ENCODE measurements at regions not wholly inside any gene's neighbourhood (a gene's known extent, or its start where the extent isn't known, plus 50 kb on each side); places are given as distances from the start of the nearest gene placed in this dataset.
A peak's percentile ranks its signal among the peaks of the same experiment; 100 is the strongest.

DNA sequence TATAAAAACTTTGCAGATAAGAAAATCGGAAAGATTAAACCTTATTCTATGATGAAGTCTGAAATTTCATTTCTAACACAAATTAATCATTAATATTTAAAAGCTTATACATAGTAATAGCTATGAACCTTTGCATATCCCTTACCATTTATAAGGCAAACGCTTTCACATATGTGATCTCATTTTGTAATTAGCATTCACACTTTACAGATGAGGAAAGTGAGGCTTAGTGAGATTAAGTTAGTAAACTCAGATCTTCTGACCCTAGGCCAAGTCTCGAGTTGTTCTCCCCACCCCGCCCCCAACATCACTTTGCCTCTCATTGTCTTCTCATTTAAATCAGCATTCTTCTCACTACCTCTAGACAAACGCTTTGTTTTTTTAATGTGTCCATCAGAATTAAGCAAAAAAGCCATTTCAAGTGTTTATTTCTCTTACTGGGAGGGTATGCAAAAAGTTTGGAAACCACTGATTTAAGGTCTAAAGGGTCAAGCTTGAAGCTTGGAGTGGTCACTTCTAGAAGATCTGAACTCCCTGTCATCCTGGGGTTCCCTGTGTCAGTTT lies 172.9 kb upstream of the BCL6 start:
- Histone ChIP-seq H3K9me3 (no peaks in the 10 kb centered on the region), H3K27me3 (no peaks in the 10 kb centered on the region), H3K4me3 (ENCODE audit: low read depth in 1 of 2, low read length in 1 of 2) (no peak overlapping the region), H3K36me3 (no peaks in the 10 kb centered on the region), H3K4me1 (ENCODE audit: control insufficient read depth in 1 of 2, insufficient read depth in 1 of 2, low read depth in 1 of 2, low read length in 1 of 2) (peaks cover 63 to 69% of the 10 kb centered on the region in 2 experiments), H3K27ac (peak overlapping the region; percentile 88)
- TF ChIP-seq, protein P1, sequence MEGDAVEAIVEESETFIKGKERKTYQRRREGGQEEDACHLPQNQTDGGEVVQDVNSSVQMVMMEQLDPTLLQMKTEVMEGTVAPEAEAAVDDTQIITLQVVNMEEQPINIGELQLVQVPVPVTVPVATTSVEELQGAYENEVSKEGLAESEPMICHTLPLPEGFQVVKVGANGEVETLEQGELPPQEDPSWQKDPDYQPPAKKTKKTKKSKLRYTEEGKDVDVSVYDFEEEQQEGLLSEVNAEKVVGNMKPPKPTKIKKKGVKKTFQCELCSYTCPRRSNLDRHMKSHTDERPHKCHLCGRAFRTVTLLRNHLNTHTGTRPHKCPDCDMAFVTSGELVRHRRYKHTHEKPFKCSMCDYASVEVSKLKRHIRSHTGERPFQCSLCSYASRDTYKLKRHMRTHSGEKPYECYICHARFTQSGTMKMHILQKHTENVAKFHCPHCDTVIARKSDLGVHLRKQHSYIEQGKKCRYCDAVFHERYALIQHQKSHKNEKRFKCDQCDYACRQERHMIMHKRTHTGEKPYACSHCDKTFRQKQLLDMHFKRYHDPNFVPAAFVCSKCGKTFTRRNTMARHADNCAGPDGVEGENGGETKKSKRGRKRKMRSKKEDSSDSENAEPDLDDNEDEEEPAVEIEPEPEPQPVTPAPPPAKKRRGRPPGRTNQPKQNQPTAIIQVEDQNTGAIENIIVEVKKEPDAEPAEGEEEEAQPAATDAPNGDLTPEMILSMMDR (IDR thresholded peaks at IDR 0.05): no peak

DNA sequence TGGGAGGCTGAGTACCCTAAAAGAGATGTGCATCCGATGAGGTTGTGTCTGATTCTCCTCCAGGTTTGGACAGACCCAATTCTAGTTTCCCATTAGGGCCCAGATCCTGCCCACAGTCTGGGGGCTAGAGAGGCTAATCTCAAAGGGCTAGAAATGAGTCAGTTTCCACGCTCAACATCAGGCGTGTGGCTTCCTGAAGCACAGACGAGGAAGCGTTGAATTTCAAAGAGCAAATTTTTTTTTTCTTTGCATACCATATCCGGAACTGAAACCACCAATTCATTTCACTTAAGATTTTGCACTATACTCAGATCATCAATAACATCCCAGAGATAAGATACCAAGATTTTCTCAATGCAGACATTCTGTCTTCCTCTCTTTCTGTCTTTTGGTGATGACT lies 173.8 kb upstream of the BCL6 start:
- TF ChIP-seq, protein P1 (IDR thresholded peaks at IDR 0.05): no peak
- H3K4me1 ChIP-seq (ENCODE audit: control insufficient read depth in 1 of 2, insufficient read depth in 1 of 2, low read depth in 1 of 2, low read length in 1 of 2): peaks cover 61 to 66% of the 10 kb centered on the region in 2 experiments
- H3K27ac ChIP-seq: peak overlapping the region; percentile 88
- H3K9me3 ChIP-seq: no peaks in the 10 kb centered on the region
- no peaks in the 10 kb centered on the region for H3K36me3 ChIP-seq
- H3K4me3 ChIP-seq (ENCODE audit: low read depth in 1 of 2, low read length in 1 of 2): peak overlapping the region in 1 of 2 experiments; percentile 28
- H3K27me3 ChIP-seq: no peaks in the 10 kb centered on the region

DNA sequence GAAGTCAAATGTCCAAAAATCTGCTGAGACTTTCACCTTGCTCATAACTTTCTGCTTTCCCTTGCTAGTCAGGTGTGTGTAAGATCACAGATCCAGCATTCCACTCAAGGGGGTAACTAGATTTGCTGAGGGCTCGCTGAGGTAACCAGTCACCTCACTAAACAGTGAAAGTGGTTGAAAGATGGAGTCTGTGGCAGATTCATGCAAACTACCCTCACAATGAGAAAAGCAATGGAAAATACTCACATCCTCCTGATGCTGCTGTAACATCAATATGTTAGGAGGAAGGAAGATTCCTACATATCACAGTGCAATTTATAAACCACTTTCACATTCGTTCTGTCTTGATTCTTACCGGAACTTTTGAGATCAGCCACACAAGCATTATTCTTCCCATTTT lies 174.3 kb upstream of the BCL6 start:
- TF ChIP-seq, protein P1 (IDR thresholded peaks at IDR 0.05): no peak
- Histone ChIP-seq H3K27me3 (no peaks in the 10 kb centered on the region), H3K4me3 (ENCODE audit: low read depth in 1 of 2, low read length in 1 of 2) (peak overlapping the region; percentile 13 to 28), H3K36me3 (no peaks in the 10 kb centered on the region), H3K9me3 (peaks cover under 1% of the 10 kb centered on the region), H3K27ac (peak overlapping the region; percentile 88), H3K4me1 (ENCODE audit: control insufficient read depth in 1 of 2, insufficient read depth in 1 of 2, low read depth in 1 of 2, low read length in 1 of 2) (peaks cover 56 to 61% of the 10 kb centered on the region in 2 experiments)

DNA sequence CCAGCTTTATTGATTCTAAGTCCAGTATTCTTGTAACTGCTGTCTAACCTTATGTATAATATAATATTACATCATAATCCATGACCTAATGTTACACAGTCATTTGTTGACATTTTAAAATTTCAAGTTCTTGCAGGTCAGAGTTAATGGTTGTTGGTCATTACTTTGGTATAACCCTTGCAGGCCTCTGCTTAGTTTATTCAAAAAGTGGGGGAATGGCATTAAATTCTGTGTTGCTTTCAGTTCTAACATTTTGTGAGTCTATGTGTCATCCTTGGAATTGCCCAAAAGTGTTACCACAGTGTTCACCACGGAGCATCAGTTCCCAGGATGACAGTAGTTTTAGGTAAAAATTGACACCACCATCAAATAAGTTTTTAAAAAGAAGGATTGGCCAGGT lies 174.8 kb upstream of the BCL6 start:
- Histone ChIP-seq H3K27ac (peak overlapping the region; percentile 88), H3K36me3 (no peaks in the 10 kb centered on the region), H3K4me1 (ENCODE audit: control insufficient read depth in 1 of 2, insufficient read depth in 1 of 2, low read depth in 1 of 2, low read length in 1 of 2) (peaks cover 51 to 56% of the 10 kb centered on the region in 2 experiments), H3K9me3 (peaks cover 3% of the 10 kb centered on the region), H3K4me3 (ENCODE audit: low read depth in 1 of 2, low read length in 1 of 2) (no peak overlapping the region), H3K27me3 (no peaks in the 10 kb centered on the region)
- TF ChIP-seq, protein P1 (IDR thresholded peaks at IDR 0.05): no peak

DNA sequence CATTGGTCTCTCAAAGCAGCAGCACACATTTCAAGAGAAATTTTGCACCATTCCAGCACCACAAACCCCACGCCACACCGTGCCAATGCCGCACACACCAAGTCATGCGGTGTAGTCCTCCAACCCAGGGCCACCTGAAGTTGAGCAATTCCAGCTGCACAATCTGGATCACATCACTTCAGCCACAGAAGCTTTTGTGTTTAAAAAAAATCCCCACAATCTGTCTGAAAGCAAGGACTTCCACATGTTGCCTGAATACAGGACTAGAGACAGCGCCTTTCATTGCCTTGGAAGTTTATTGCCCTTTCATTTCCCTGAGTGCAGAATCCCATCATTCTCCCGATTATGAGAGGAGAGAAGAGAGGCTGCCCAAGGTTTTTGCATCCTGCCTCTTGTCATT lies 175.6 kb upstream of the BCL6 start:
- H3K4me1 ChIP-seq (ENCODE audit: control insufficient read depth in 1 of 2, insufficient read depth in 1 of 2, low read depth in 1 of 2, low read length in 1 of 2): peaks cover 42 to 47% of the 10 kb centered on the region in 2 experiments
- no peaks in the 10 kb centered on the region for H3K27me3 ChIP-seq
- no peaks in the 10 kb centered on the region for H3K36me3 ChIP-seq
- no peak overlapping the region for H3K4me3 ChIP-seq (ENCODE audit: low read depth in 1 of 2, low read length in 1 of 2)
- H3K27ac ChIP-seq: peak overlapping the region; percentile 1
- peaks cover 3% of the 10 kb centered on the region for H3K9me3 ChIP-seq
- TF ChIP-seq, protein P1 (IDR thresholded peaks at IDR 0.05): no peak

All from neutrophil (primary cell).